Sigmoid colon (tissue), 3 donors: ENCODE measurements at regions not wholly inside any gene's neighbourhood (a gene's known extent, or its start where the extent isn't known, plus 50 kb on each side); places are given as distances from the start of the nearest gene placed in this dataset.

Source experiments
- CTCF ChIP-seq, 4 experiments: fragments of 450-650 bp in 3 of 4; fragments of 200-600 bp in 1 of 4; IDR thresholded peaks; one replicate each; pipeline ENCODE4 v1.5.1; 2016 to 2019; ENCODE audit warnings: antibody characterized with exemption in 4 of 4, mild to moderate bottlenecking in 3 of 4, moderate library complexity in 2 of 4
- POLR2A ChIP-seq, 2 donors: fragments of 450-650 bp; IDR thresholded peaks; one replicate each; pipeline ENCODE4 v1.6.1; 2016; ENCODE audit warnings: antibody characterized with exemption in 2 of 2, mild to moderate bottlenecking in 2 of 2, moderate library complexity in 2 of 2

DNA sequence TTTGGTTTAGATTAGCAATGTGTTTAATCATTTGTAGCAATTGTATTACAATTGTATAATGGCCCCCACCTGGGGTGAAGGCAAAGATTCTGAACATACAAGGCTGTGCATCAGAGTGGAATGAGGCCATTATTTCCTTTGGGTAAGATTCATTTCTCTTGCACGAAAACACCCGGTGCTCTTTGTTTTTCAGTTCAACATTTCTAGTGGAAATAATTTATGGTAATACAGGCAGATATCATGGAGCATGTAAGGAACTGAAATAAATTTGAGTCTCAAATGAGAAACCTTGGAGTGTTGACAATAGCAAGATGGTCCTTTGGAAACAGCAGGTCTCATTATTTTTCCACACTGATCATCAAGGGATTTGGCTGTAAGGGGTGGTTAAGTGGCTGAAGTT is 475.9 kb downstream of the GABRG2 start:
- TF ChIP-seq POLR2A (IDR thresholded peaks at IDR 0.05) (no peak), CTCF (IDR thresholded peaks at IDR 0.05) (no peak)
